HG02642 (cell line): ENCODE measurements at regions not wholly inside any gene's neighbourhood (a gene's known extent, or its start where the extent isn't known, plus 50 kb on each side); places are given as distances from the start of the nearest gene placed in this dataset.

ENCODE experiments used
- ATAC-seq: cut with Tn5 transposase; IDR thresholded peaks from one replicate; pipeline ENCODE4 v1.9.1; 2021; ENCODE audit warnings: mild to moderate bottlenecking; ENCODE audit not compliant: unreplicated experiment, poor library complexity

- ATAC-seq, result no peak
These were observed 98.8 kb downstream of the YTHDF1 start for GRCh38 chr20:63117151-63117550.

GRCh38 chr20:63116412-63117106 is 99.4 kb downstream of the YTHDF1 start:
- no peak for ATAC-seq

GRCh38 chr20:63115651-63116411 is 100.1 kb downstream of the YTHDF1 start:
- no peak for ATAC-seq

GRCh38 chr20:63114693-63115311 is 101.1 kb downstream of the YTHDF1 start:
- ATAC-seq, result no peak

GRCh38 chr20:63114006-63114692 is 101.8 kb downstream of the YTHDF1 start:
- ATAC-seq, result no peak

GRCh38 chr20:63112491-63113219 is 103.3 kb downstream of the YTHDF1 start:
- no peak for ATAC-seq

GRCh38 chr20:63108247-63108646 is 101.5 kb upstream of the BHLHE23 start:
- no peak for ATAC-seq

GRCh38 chr20:63107449-63108200 is 100.9 kb upstream of the BHLHE23 start:
- no peak for ATAC-seq

GRCh38 chr20:63106765-63107448 is 100.1 kb upstream of the BHLHE23 start:
- ATAC-seq, result no peak

GRCh38 chr20:63106108-63106764 is 99.5 kb upstream of the BHLHE23 start:
- ATAC-seq, result no peak

GRCh38 chr20:63105211-63106107 is 98.7 kb upstream of the BHLHE23 start:
- ATAC-seq, result no peak

- ATAC-seq, result no peak
These were observed 97.8 kb upstream of the BHLHE23 start for GRCh38 chr20:63104312-63105181.

GRCh38 chr20:63103402-63104311 is 96.9 kb upstream of the BHLHE23 start:
- no peak for ATAC-seq

GRCh38 chr20:63102721-63103375 is 96.1 kb upstream of the BHLHE23 start:
- no peak for ATAC-seq
